H9 (cell line): ENCODE measurements at regions not wholly inside any gene's neighbourhood (a gene's known extent, or its start where the extent isn't known, plus 50 kb on each side); places are given as distances from the start of the nearest gene placed in this dataset.

Experiments
- DNase-seq: peaks from one replicate; pipeline ENCODE4 v3.0.0-alpha.2; 2017
- H2AFZ ChIP-seq: one replicate; pipeline ENCODE4 v1.6.1; 2013; ENCODE audit warnings: mild to moderate bottlenecking, low read length, control low read depth, moderate library complexity
- H2AK5ac ChIP-seq: 2 replicates; pipeline ENCODE4 v1.6.1; 2013; ENCODE audit warnings: low read length, control low read depth, mixed read lengths; ENCODE audit not compliant: insufficient read length
- H2BK120ac ChIP-seq: one replicate; pipeline ENCODE4 v1.6.1; 2013; ENCODE audit warnings: low read depth, mild to moderate bottlenecking, low read length, control low read depth, inconsistent platforms; ENCODE audit not compliant: poor library complexity, severe bottlenecking
- H2BK12ac ChIP-seq: 2 replicates; pipeline ENCODE4 v1.6.1; 2013; ENCODE audit warnings: low read length, control low read depth, mixed read lengths, low read depth; ENCODE audit not compliant: insufficient read length
- H2BK15ac ChIP-seq: 2 replicates; pipeline ENCODE4 v1.6.1; 2013; ENCODE audit warnings: low read depth, low read length, control low read depth
- H2BK20ac ChIP-seq: one replicate; pipeline ENCODE4 v1.6.1; 2013; ENCODE audit warnings: low read depth, mild to moderate bottlenecking, low read length, control low read depth, inconsistent platforms; ENCODE audit not compliant: poor library complexity, severe bottlenecking
- H2BK5ac ChIP-seq: 2 replicates; pipeline ENCODE4 v1.6.1; 2013; ENCODE audit warnings: low read length, control low read depth, mixed read lengths; ENCODE audit not compliant: insufficient read length
- H3K14ac ChIP-seq: 2 replicates; pipeline ENCODE4 v1.6.1; 2013; ENCODE audit warnings: low read length, control low read depth; ENCODE audit not compliant: insufficient read depth
- H3K18ac ChIP-seq: 2 replicates; pipeline ENCODE4 v1.6.1; 2013; ENCODE audit warnings: low read depth, mild to moderate bottlenecking, mixed read lengths, low read length, control low read depth; ENCODE audit not compliant: insufficient read length
- H3K23ac ChIP-seq: 2 replicates; pipeline ENCODE4 v1.6.1; 2013; ENCODE audit warnings: low read length, control low read depth, mixed read lengths, low read depth; ENCODE audit not compliant: insufficient read length
- H3K23me2 ChIP-seq: 2 replicates; pipeline ENCODE4 v1.6.1; 2013; ENCODE audit warnings: low read depth, mild to moderate bottlenecking, mixed read lengths, low read length, control low read depth; ENCODE audit not compliant: insufficient read length, poor library complexity, severe bottlenecking
- H3K27ac ChIP-seq: 2 replicates; pipeline ENCODE4 v1.5.1; 2013; ENCODE audit warnings: low read length, control low read depth, mixed read lengths, low read depth; ENCODE audit not compliant: insufficient read length
- H3K27me3 ChIP-seq: 2 replicates; pipeline ENCODE4 v1.6.1; 2013; ENCODE audit warnings: low read length, control low read depth, inconsistent platforms; ENCODE audit not compliant: insufficient read depth
- H3K4ac ChIP-seq: 2 replicates; pipeline ENCODE4 v1.6.1; 2013; ENCODE audit warnings: low read depth, mild to moderate bottlenecking, control low read depth, inconsistent platforms, low read length, moderate library complexity
- H3K4me1 ChIP-seq: 2 replicates; pipeline ENCODE4 v1.6.1; 2013; ENCODE audit warnings: low read length, control low read depth, inconsistent platforms; ENCODE audit not compliant: insufficient read depth
- H3K4me2 ChIP-seq: 2 replicates; pipeline ENCODE4 v1.6.1; 2013; ENCODE audit warnings: low read length, control low read depth, mixed read lengths; ENCODE audit not compliant: insufficient read length, insufficient read depth
- H3K56ac ChIP-seq: 2 replicates; pipeline ENCODE4 v1.6.1; 2013; ENCODE audit warnings: low read depth, mild to moderate bottlenecking, mixed read lengths, low read length, control low read depth; ENCODE audit not compliant: insufficient read length
- H3K79me1 ChIP-seq: 2 replicates; pipeline ENCODE4 v1.6.1; 2013; ENCODE audit warnings: low read depth, mild to moderate bottlenecking, moderate library complexity, low read length, control low read depth, inconsistent platforms; ENCODE audit not compliant: insufficient read depth, poor library complexity, severe bottlenecking
- H3K79me2 ChIP-seq: 2 replicates; pipeline ENCODE4 v1.6.1; 2013; ENCODE audit warnings: low read length, control low read depth, inconsistent platforms; ENCODE audit not compliant: insufficient read depth
- H3K9ac ChIP-seq: 2 replicates; pipeline ENCODE4 v1.6.1; 2013; ENCODE audit warnings: low read length, control low read depth, mixed read lengths; ENCODE audit not compliant: insufficient read length; ENCODE audit errors: extremely low read depth
- H3K9me3 ChIP-seq: one replicate; pipeline ENCODE4 v1.6.1; 2013; ENCODE audit warnings: low read depth, low read length, inconsistent platforms; ENCODE audit not compliant: control insufficient read depth
- H3T11ph ChIP-seq: one replicate; pipeline ENCODE4 v1.6.1; 2013; ENCODE audit warnings: mild to moderate bottlenecking, low read length, control low read depth, inconsistent platforms
- H4K20me1 ChIP-seq: one replicate; pipeline ENCODE4 v1.6.1; 2013; ENCODE audit not compliant: control insufficient read depth, insufficient read length, insufficient read depth
- H4K5ac ChIP-seq: 2 replicates; pipeline ENCODE4 v1.6.1; 2013; ENCODE audit warnings: low read depth, mild to moderate bottlenecking, mixed read lengths, low read length, control low read depth; ENCODE audit not compliant: insufficient read length
- H4K8ac ChIP-seq: replicated peaks from 2 replicates; pipeline ENCODE4 v1.6.1; 2013; ENCODE audit warnings: low read length, control low read depth, mixed read lengths, low read depth; ENCODE audit not compliant: insufficient read length
- H4K91ac ChIP-seq: 2 replicates; pipeline ENCODE4 v1.6.1; 2013; ENCODE audit warnings: low read depth, mild to moderate bottlenecking, moderate library complexity, mixed read lengths, low read length, control low read depth; ENCODE audit not compliant: insufficient read length
- H3K27ac Mint-ChIP-seq, 3 experiments: 2 replicates in 2 of 3; 3 replicates in 1 of 3; pipeline ENCODE4 v1.8.0; 2020 to 2021; ENCODE audit warnings: mixed read lengths in 3 of 3, mild to moderate bottlenecking in 1 of 3, moderate library complexity in 1 of 3
- H3K27me3 Mint-ChIP-seq: 2 replicates; pipeline ENCODE4 v1.8.0; 2021; ENCODE audit warnings: low read depth, mild to moderate bottlenecking, moderate library complexity, mixed read lengths
- H3K36me3 Mint-ChIP-seq, 3 experiments: 2 replicates in 2 of 3; 3 replicates in 1 of 3; pipeline ENCODE4 v1.8.0; 2020 to 2021; ENCODE audit warnings: low read depth in 3 of 3, mixed read lengths in 3 of 3; ENCODE audit not compliant: insufficient read depth in 1 of 3
- H3K4me1 Mint-ChIP-seq, 2 experiments: 2 replicates each; pipeline ENCODE4 v1.8.0; 2020; ENCODE audit warnings: mixed read lengths in 2 of 2
- H3K4me3 Mint-ChIP-seq, 2 experiments: 2 replicates in 1 of 2; 3 replicates in 1 of 2; pipeline ENCODE4 v1.8.0; 2020 to 2021; ENCODE audit warnings: mild to moderate bottlenecking in 2 of 2, mixed read lengths in 2 of 2, moderate library complexity in 1 of 2
- H3K9me3 Mint-ChIP-seq, 2 experiments: 2 replicates in 1 of 2; 3 replicates in 1 of 2; pipeline ENCODE4 v1.8.0; 2020; ENCODE audit warnings: mild to moderate bottlenecking in 2 of 2, mixed read lengths in 2 of 2, moderate library complexity in 1 of 2
- CTCF ChIP-seq: fragments of 200-600 bp; sonication (generic); conservative IDR thresholded peaks from 3 replicates; pipeline ENCODE4 v1.8.0; 2021; ENCODE audit warnings: antibody characterized with exemption, mild to moderate bottlenecking
- WGBS: extraction: QIAGEN DNeasy Blood & Tissue Kit; methylation state at CpG from one replicate; pipeline ENCODE4 v1.1.7; 2013; ENCODE audit warnings: missing lambda C conversion rate, low lambda C conversion rate, mixed read lengths; ENCODE audit not compliant: insufficient read length; ENCODE audit errors: extremely low coverage; 5-methylcytosine and 5-hydroxymethylcytosine counted together

- Histone ChIP-seq H3K18ac (no peak overlapping the region), H3K23me2 (no peaks in the 10 kb centered on the region), H3K14ac (no peak overlapping the region), H4K20me1 (no peaks in the 10 kb centered on the region), H3K9me3 (no peaks in the 10 kb centered on the region), H2BK20ac (no peak overlapping the region), H3K79me2 (no peaks in the 10 kb centered on the region), H3K27ac (no peak overlapping the region), H4K5ac (no peak overlapping the region), H2AFZ (no peak overlapping the region), H2BK5ac (no peak overlapping the region), H2AK5ac (no peak overlapping the region), H3K56ac (no peak overlapping the region), H4K8ac (no peak overlapping the region), H3K4me2 (no peak overlapping the region), H3K4me1 (no peaks in the 10 kb centered on the region), H3K4ac (no peak overlapping the region), H2BK12ac (no peak overlapping the region), H3K23ac (no peak overlapping the region), H3K27me3 (no peaks in the 10 kb centered on the region), H2BK120ac (no peak overlapping the region), H3K9ac (no peak overlapping the region), H3K79me1 (no peaks in the 10 kb centered on the region), H3T11ph (no peak overlapping the region), H2BK15ac (no peak overlapping the region), H4K91ac (no peak overlapping the region)
- H3K4me3 Mint-ChIP-seq, result no peak overlapping the region
- no peaks in the 10 kb centered on the region for H3K27me3 Mint-ChIP-seq
- H3K9me3 Mint-ChIP-seq, result no peaks in the 10 kb centered on the region
- H3K4me1 Mint-ChIP-seq, result peaks cover 5 to 9% of the 10 kb centered on the region in 2 experiments
- H3K27ac Mint-ChIP-seq, result no peak overlapping the region
- DNase-seq, result no peak
- no peaks in the 10 kb centered on the region for H3K36me3 Mint-ChIP-seq
- WGBS, result no CpG with 5 or more reads among the region's 2 CpGs
- TF ChIP-seq CTCF, result no peak
Measured at GRCh38 chr13:78238911-78239310, 320.3 kb upstream of the EDNRB start.
